Ureter (tissue), 1 donor: ENCODE measurements at regions not wholly inside any gene's neighbourhood (a gene's known extent, or its start where the extent isn't known, plus 50 kb on each side); places are given as distances from the start of the nearest gene placed in this dataset.

ENCODE experiments used
- DNase-seq: peaks from one replicate; pipeline ENCODE4 v3.0.0-alpha.2; 2020; ENCODE audit warnings: low spot score
- donor health status: DM: yes; HTN: yes; CAD: no.

- DNase-seq, result no peak
Observed at GRCh38 chr3:68315546-68315945, 616.8 kb downstream of the TAFA4 start.

GRCh38 chr3:68306571-68306970, 625.8 kb downstream of the TAFA4 start:
- DNase-seq, result no peak

GRCh38 chr3:68295457-68295856, 636.9 kb downstream of the TAFA4 start:
- no peak for DNase-seq

- DNase-seq, result no peak
Observed at GRCh38 chr3:68290333-68290732, 635.9 kb upstream of the SUCLG2 start.

GRCh38 chr3:68288085-68288484, 633.7 kb upstream of the SUCLG2 start:
- no peak for DNase-seq

- no peak for DNase-seq
Observed at GRCh38 chr3:68287101-68287500, 632.7 kb upstream of the SUCLG2 start.

- DNase-seq, result no peak
Observed at GRCh38 chr3:68274286-68274685, 619.9 kb upstream of the SUCLG2 start.

GRCh38 chr3:68271145-68271544, 616.7 kb upstream of the SUCLG2 start:
- no peak for DNase-seq

GRCh38 chr3:68256635-68257223, 602.3 kb upstream of the SUCLG2 start:
- no peak for DNase-seq

GRCh38 chr3:68249265-68249664, 594.9 kb upstream of the SUCLG2 start:
- no peak for DNase-seq

GRCh38 chr3:68242606-68243005, 588.2 kb upstream of the SUCLG2 start:
- DNase-seq, result no peak

GRCh38 chr3:68239542-68239941, 585.1 kb upstream of the SUCLG2 start:
- DNase-seq, result no peak

GRCh38 chr3:68234076-68234780, 579.8 kb upstream of the SUCLG2 start:
- DNase-seq, result no peak

GRCh38 chr3:68228856-68229255, 574.4 kb upstream of the SUCLG2 start:
- DNase-seq, result no peak

- no peak for DNase-seq
Observed at GRCh38 chr3:68220832-68221231, 566.4 kb upstream of the SUCLG2 start.

- DNase-seq, result no peak
Observed at GRCh38 chr3:68211637-68212036, 557.2 kb upstream of the SUCLG2 start.

- no peak for DNase-seq
Observed at GRCh38 chr3:68210635-68211034, 556.2 kb upstream of the SUCLG2 start.

- DNase-seq, result no peak
Observed at GRCh38 chr3:68207327-68207726, 552.9 kb upstream of the SUCLG2 start.

- DNase-seq, result no peak
Observed at GRCh38 chr3:68206524-68207117, 552.2 kb upstream of the SUCLG2 start.

- no peak for DNase-seq
Observed at GRCh38 chr3:68186733-68187132, 532.3 kb upstream of the SUCLG2 start.

- no peak for DNase-seq
Observed at GRCh38 chr3:68176600-68176999, 522.2 kb upstream of the SUCLG2 start.

GRCh38 chr3:68173012-68173634, 518.7 kb upstream of the SUCLG2 start:
- no peak for DNase-seq

- no peak for DNase-seq
Observed at GRCh38 chr3:68172039-68172438, 517.6 kb upstream of the SUCLG2 start.
